ENCODE measurements at regions not wholly inside any gene's neighbourhood (a gene's known extent, or its start where the extent isn't known, plus 50 kb on each side); places are given as distances from the start of the nearest gene placed in this dataset.

GRCh38 chr2:16005816-16006536, 65.6 kb downstream of the MYCN start:
- Histone ChIP-seq H3K27ac (ENCODE audit: low read depth, low read length) (no peak overlapping the region), H3K79me2 (ENCODE audit: control insufficient read depth in 1 of 2, insufficient read depth in 2 of 2, low read length in 2 of 2) (no peaks in the 10 kb centered on the region), H3K36me3 (ENCODE audit: control insufficient read depth in 2 of 4, insufficient read depth in 4 of 4, low read length in 3 of 4) (no peaks in the 10 kb centered on the region), H3K23ac (ENCODE audit: insufficient read length) (no peak overlapping the region), H2BK5ac (ENCODE audit: low read depth, low read length) (no peak overlapping the region), H4K8ac (ENCODE audit: extremely low read depth, insufficient read depth, low read length) (no peak overlapping the region), H3K56ac (replicated peaks; ENCODE audit: insufficient read length, low read depth, low read length) (no peak overlapping the region), H2AK5ac (ENCODE audit: low read depth, low read length) (no peak overlapping the region), H2AFZ (ENCODE audit: low read length) (no peak overlapping the region), H3K14ac (ENCODE audit: insufficient read length) (no peak overlapping the region), H3K18ac (ENCODE audit: extremely low read depth, low read length) (no peak overlapping the region), H3K4me3 (ENCODE audit: extremely low read depth in 1 of 4, insufficient read depth in 2 of 4, low read depth in 3 of 4, low read length in 4 of 4) (no peak overlapping the region), H3K27me3 (replicated peaks in 1 of 4; ENCODE audit: control insufficient read depth in 3 of 4, extremely low read depth in 1 of 4, insufficient read depth in 3 of 4, low read length in 3 of 4) (no peaks in the 10 kb centered on the region), H2BK20ac (ENCODE audit: low read length) (no peak overlapping the region), H3K23me2 (ENCODE audit: low read depth, low read length) (no peaks in the 10 kb centered on the region; the same call in 1 of the 2 replicates), H3K9ac (replicated peaks in 1 of 4; ENCODE audit: extremely low read depth in 1 of 4, low read depth in 3 of 4, low read length in 3 of 4) (no peak overlapping the region), H2BK12ac (ENCODE audit: low read depth, low read length) (no peak overlapping the region), H2BK15ac (ENCODE audit: low read length) (0 out of 2 replicates have a peak overlapping the region, but pooled peaks have one; percentile 53), H4K91ac (replicated peaks; ENCODE audit: insufficient read length, low read length) (no peak overlapping the region), H4K20me1 (replicated peaks in 1 of 2; ENCODE audit: control insufficient read depth in 1 of 2, insufficient read depth in 2 of 2, low read length in 2 of 2) (no peaks in the 10 kb centered on the region), H3K4me1 (replicated peaks in 1 of 4; ENCODE audit: control insufficient read depth in 3 of 4, insufficient read depth in 4 of 4, low read length in 3 of 4) (no peaks in the 10 kb centered on the region), H3K4ac (replicated peaks; ENCODE audit: insufficient read length, low read depth, low read length) (no peak overlapping the region), H3K9me3 (ENCODE audit: insufficient read depth in 2 of 2, low read depth in 1 of 2, low read length in 1 of 2) (no peaks in the 10 kb centered on the region), H2BK120ac (replicated peaks; ENCODE audit: low read depth, low read length) (no peak overlapping the region), H4K5ac (ENCODE audit: insufficient read length, low read depth, low read length) (no peak overlapping the region), H3K4me2 (ENCODE audit: insufficient read depth in 1 of 2, low read depth in 2 of 2, low read length in 2 of 2) (no peak overlapping the region), H3K79me1 (ENCODE audit: low read depth, low read length) (no peaks in the 10 kb centered on the region)
- WGBS, 2 experiments (ENCODE audit: extremely low coverage in 1 of 2, insufficient coverage in 1 of 2, insufficient read length in 1 of 2, insufficient replicate concordance in 2 of 2, low coverage in 1 of 2, low lambda C conversion rate in 2 of 2, missing lambda C conversion rate in 1 of 2), result 88% methylated on average over 6 of the region's 6 CpGs; no CpG with 5 or more reads in 1 of the 2 experiments
- TF ChIP-seq KDM1A (IDR thresholded peaks at IDR 0.05; ENCODE audit: borderline replicate concordance, low read length) (no peak), MAFK (IDR thresholded peaks at IDR 0.05; ENCODE audit: low read depth, low read length) (no peak), RBBP5 (IDR thresholded peaks at IDR 0.05; ENCODE audit: borderline replicate concordance, low read depth, low read length) (no peak), PHF8 (conservative IDR thresholded peaks at IDR 0.05; ENCODE audit: low read depth, low read length) (no peak), TAF1 (IDR thresholded peaks at IDR 0.05; ENCODE audit: low read depth, low read length) (no peak), SIX5 (IDR thresholded peaks at IDR 0.05; ENCODE audit: low read depth, low read length) (no peak), POU5F1 (IDR thresholded peaks at IDR 0.05; ENCODE audit: low read depth, low read length) (no peak), HDAC6 (IDR thresholded peaks at IDR 0.05; ENCODE audit: low read depth, low read length) (no peak), SP1 (IDR thresholded peaks at IDR 0.05; ENCODE audit: low read depth, low read length) (no peak), BRCA1 (IDR thresholded peaks at IDR 0.05; ENCODE audit: low read depth, low read length) (no peak)
- TF ChIP-seq, protein P1, sequence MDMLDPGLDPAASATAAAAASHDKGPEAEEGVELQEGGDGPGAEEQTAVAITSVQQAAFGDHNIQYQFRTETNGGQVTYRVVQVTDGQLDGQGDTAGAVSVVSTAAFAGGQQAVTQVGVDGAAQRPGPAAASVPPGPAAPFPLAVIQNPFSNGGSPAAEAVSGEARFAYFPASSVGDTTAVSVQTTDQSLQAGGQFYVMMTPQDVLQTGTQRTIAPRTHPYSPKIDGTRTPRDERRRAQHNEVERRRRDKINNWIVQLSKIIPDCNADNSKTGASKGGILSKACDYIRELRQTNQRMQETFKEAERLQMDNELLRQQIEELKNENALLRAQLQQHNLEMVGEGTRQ (IDR thresholded peaks at IDR 0.05; ENCODE audit: low read length), result no peak
- FAIRE-seq (no peak), DNase-seq (ENCODE audit: low read depth in 1 of 2, low spot score in 2 of 2) (no peak)
- POLR2A ChIA-PET (ENCODE audit: partially characterized antibody), result no interaction called here
- CTCF ChIA-PET (ENCODE audit: partially characterized antibody), result interaction anchor here (0.9 to 1.3 kb wide), 3 partner anchors 13 to 24 kb away, joined by 3 to 7 read pairs (median 4); no protein-coding TSS in a partner anchor

Data from H1 (cell line).